Left ventricle myocardium inferior (tissue), 1 donor: ENCODE measurements at regions not wholly inside any gene's neighbourhood (a gene's known extent, or its start where the extent isn't known, plus 50 kb on each side); places are given as distances from the start of the nearest gene placed in this dataset.
A peak's percentile ranks its signal among the peaks of the same experiment; 100 is the strongest.

Source experiments
- DNase-seq: peaks from one replicate; pipeline ENCODE4 v3.0.0-alpha.2; 2020
- H3K27ac ChIP-seq: fragments of 200-600 bp; replicated peaks from 2 replicates; pipeline ENCODE4 v1.8.0; 2021
- H3K27me3 ChIP-seq: fragments of 200-600 bp; 2 replicates; pipeline ENCODE4 v1.8.0; 2021; ENCODE audit warnings: low read depth
- H3K36me3 ChIP-seq: fragments of 200-600 bp; 2 replicates; pipeline ENCODE4 v1.8.0; 2021
- H3K4me1 ChIP-seq: fragments of 200-600 bp; 2 replicates; pipeline ENCODE4 v1.8.0; 2021
- H3K4me3 ChIP-seq: fragments of 200-600 bp; 2 replicates; pipeline ENCODE4 v1.8.0; 2021; ENCODE audit warnings: mild to moderate bottlenecking, moderate library complexity
- H3K9me3 ChIP-seq: fragments of 200-600 bp; replicated peaks from 2 replicates; pipeline ENCODE4 v1.8.0; 2021
- CTCF ChIP-seq: fragments of 200-600 bp; IDR thresholded peaks from 2 replicates; pipeline ENCODE4 v1.8.0; 2021; ENCODE audit warnings: antibody characterized with exemption, mild to moderate bottlenecking, borderline replicate concordance
- intact Hi-C: fragments of 100-400 bp; cut with micrococcal nuclease; formaldehyde crosslinking; loops from one replicate; pipeline ENCODE4 v1.11.0; 2022
- donor health status: DM: no; HTN: yes; CAD: no; lungs with severe emphysema.

- no peak for TF ChIP-seq CTCF
- intact Hi-C loops = no loop called here
- Histone ChIP-seq H3K4me1 (peaks cover 18% of the 10 kb centered on the region), H3K4me3 (peak overlapping the region; percentile 71), H3K27me3 (peaks cover 65% of the 10 kb centered on the region), H3K9me3 (no peaks in the 10 kb centered on the region), H3K27ac (no peak overlapping the region), H3K36me3 (no peaks in the 10 kb centered on the region)
- DNase-seq = no peak
These were observed 470.1 kb downstream of the SOX9 start for GRCh38 chr17:72590882-72591281.

GRCh38 chr17:72591289-72592241 lies 470.7 kb downstream of the SOX9 start:
- H3K27me3 ChIP-seq = peaks cover 65% of the 10 kb centered on the region
- no peak for DNase-seq

GRCh38 chr17:72592242-72592966 lies 471.6 kb downstream of the SOX9 start:
- peaks cover 18% of the 10 kb centered on the region for H3K4me1 ChIP-seq
- H3K4me3 ChIP-seq = peak overlapping the region; percentile 71
- H3K36me3 ChIP-seq = no peaks in the 10 kb centered on the region
- H3K27ac ChIP-seq = no peak overlapping the region
- peaks cover 65% of the 10 kb centered on the region for H3K27me3 ChIP-seq
- DNase-seq = peak; percentile 43
- intact Hi-C loops = no loop called here
- no peak for TF ChIP-seq CTCF
- no peaks in the 10 kb centered on the region for H3K9me3 ChIP-seq

More at GRCh38 chr17:72591289-72592241, 470.7 kb downstream of the SOX9 start:
- H3K4me3 ChIP-seq = peak overlapping the region; percentile 71
- no peaks in the 10 kb centered on the region for H3K9me3 ChIP-seq
- TF ChIP-seq CTCF = no peak
- H3K36me3 ChIP-seq = no peaks in the 10 kb centered on the region
- H3K27ac ChIP-seq = no peak overlapping the region
- H3K4me1 ChIP-seq = peaks cover 18% of the 10 kb centered on the region
- intact Hi-C loops = no loop called here

- H3K9me3 ChIP-seq = no peaks in the 10 kb centered on the region
- DNase-seq = no peak
- peaks cover 65% of the 10 kb centered on the region for H3K27me3 ChIP-seq
- no peak for TF ChIP-seq CTCF
- peak overlapping the region; percentile 71 for H3K4me3 ChIP-seq
- no peaks in the 10 kb centered on the region for H3K36me3 ChIP-seq
- peaks cover 18% of the 10 kb centered on the region for H3K4me1 ChIP-seq
- intact Hi-C loops = no loop called here
- H3K27ac ChIP-seq = no peak overlapping the region
These were observed 472.1 kb downstream of the SOX9 start for GRCh38 chr17:72592967-72593325.

- Histone ChIP-seq H3K4me1 (peaks cover 24% of the 10 kb centered on the region), H3K36me3 (no peaks in the 10 kb centered on the region), H3K27me3 (peaks cover 60% of the 10 kb centered on the region), H3K27ac (no peak overlapping the region), H3K9me3 (no peaks in the 10 kb centered on the region), H3K4me3 (no peak overlapping the region)
- no peak for DNase-seq
- intact Hi-C loops = no loop called here
- TF ChIP-seq CTCF = no peak
These were observed 473.4 kb downstream of the SOX9 start for GRCh38 chr17:72594248-72594647.
